ENCODE measurements at regions not wholly inside any gene's neighbourhood (a gene's known extent, or its start where the extent isn't known, plus 50 kb on each side); places are given as distances from the start of the nearest gene placed in this dataset.

GRCh38 chr7:63039882-63040281 lies 958.8 kb upstream of the ZNF722 start:
- no peak for TF ChIP-seq POLR2A (IDR thresholded peaks at IDR 0.05; ENCODE audit: extremely low read depth, insufficient read length)
- no peak for TF ChIP-seq CTCF (IDR thresholded peaks at IDR 0.05; ENCODE audit: low read depth, low read length)
- no peak for TF ChIP-seq MYC (IDR thresholded peaks at IDR 0.05; ENCODE audit: low read depth, low read length)
- TF ChIP-seq, protein P1, sequence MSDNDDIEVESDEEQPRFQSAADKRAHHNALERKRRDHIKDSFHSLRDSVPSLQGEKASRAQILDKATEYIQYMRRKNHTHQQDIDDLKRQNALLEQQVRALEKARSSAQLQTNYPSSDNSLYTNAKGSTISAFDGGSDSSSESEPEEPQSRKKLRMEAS (IDR thresholded peaks at IDR 0.05; ENCODE audit: low read depth, low read length), result no peak
